Tibial nerve (tissue), 4 donors: ENCODE measurements at regions not wholly inside any gene's neighbourhood (a gene's known extent, or its start where the extent isn't known, plus 50 kb on each side); places are given as distances from the start of the nearest gene placed in this dataset.
A peak's percentile ranks its signal among the peaks of the same experiment; 100 is the strongest.

Source experiments
- DNase-seq, 2 donors: peaks; one replicate each; pipeline ENCODE4 v3.0.0-alpha.2; 2019; ENCODE audit warnings: low spot score in 2 of 2
- H3K27ac ChIP-seq, 4 donors: fragments of 200-600 bp; sonication (generic) in 3 of 4; one replicate each; pipeline ENCODE4 v1.5.1; 2017 to 2019; ENCODE audit warnings: mild to moderate bottlenecking in 1 of 4
- H3K27me3 ChIP-seq, 2 donors: fragments of 200-600 bp; sonication (generic) in 1 of 2; one replicate each; pipeline versions ENCODE4 v1.5.1 to v1.6.0; 2017 to 2019
- H3K36me3 ChIP-seq, 3 donors: fragments of 200-600 bp; sonication (generic); one replicate each; pipeline ENCODE4 v1.5.1; 2018 to 2019
- H3K4me1 ChIP-seq, 4 donors: fragments of 200-600 bp; sonication (generic) in 3 of 4; one replicate each; pipeline ENCODE4 v1.5.1; 2017 to 2019
- H3K4me3 ChIP-seq, 4 donors: fragments of 200-600 bp; sonication (generic) in 3 of 4; one replicate each; pipeline ENCODE4 v1.5.1; 2017 to 2019; ENCODE audit warnings: mild to moderate bottlenecking in 1 of 4, moderate library complexity in 1 of 4
- H3K9me3 ChIP-seq, 4 donors: fragments of 200-600 bp; sonication (generic) in 3 of 4; one replicate each; pipeline ENCODE4 v1.5.1; 2017 to 2019
- CTCF ChIP-seq, 5 experiments: fragments of 200-600 bp in 3 of 5; fragments of 450-650 bp in 2 of 5; sonication (generic) in 3 of 5; IDR thresholded peaks; one replicate each; pipeline ENCODE4 v1.5.1; 2016 to 2019; ENCODE audit warnings: antibody characterized with exemption in 5 of 5, mild to moderate bottlenecking in 3 of 5, moderate library complexity in 2 of 5
- EP300 ChIP-seq, 2 donors: sonication (generic); formaldehyde crosslinking; IDR thresholded peaks; one replicate each; pipeline ENCODE4 v1.6.1; 2017; ENCODE audit warnings: antibody characterized with exemption in 2 of 2, mild to moderate bottlenecking in 1 of 2
- POLR2A ChIP-seq, 2 donors: fragments of 450-650 bp; IDR thresholded peaks; one replicate each; pipeline ENCODE4 v1.6.1; 2017; ENCODE audit warnings: antibody characterized with exemption in 2 of 2, mild to moderate bottlenecking in 2 of 2, moderate library complexity in 2 of 2
- WGBS, 2 donors: methylation state at CpG; one replicate each; pipeline ENCODE4 v1.1.5; 2018; 5-methylcytosine and 5-hydroxymethylcytosine counted together

GRCh38 chr2:144224472-144224871, 295.4 kb downstream of the ZEB2 start:
- H3K9me3 ChIP-seq = no peaks in the 10 kb centered on the region
- TF ChIP-seq EP300 (IDR thresholded peaks at IDR 0.05) = no peak
- TF ChIP-seq POLR2A (IDR thresholded peaks at IDR 0.05) = no peak
- no peak for TF ChIP-seq CTCF (IDR thresholded peaks at IDR 0.05)
- no peak overlapping the region for H3K27ac ChIP-seq
- H3K36me3 ChIP-seq = peaks cover 0 to 9% (median 0%) of the 10 kb centered on the region in 3 donors
- DNase-seq = no peak
- no peak overlapping the region for H3K4me3 ChIP-seq
- H3K4me1 ChIP-seq = no peaks in the 10 kb centered on the region
- 97 to 98% methylated on average over 3 of the region's 3 CpGs for WGBS, 2 donors
- no peaks in the 10 kb centered on the region for H3K27me3 ChIP-seq

GRCh38 chr2:144219979-144220378, 299.9 kb downstream of the ZEB2 start:
- Histone ChIP-seq H3K9me3 (no peaks in the 10 kb centered on the region), H3K36me3 (peaks cover 0 to 9% (median 0%) of the 10 kb centered on the region in 3 donors), H3K4me1 (peaks cover 0 to 16% (median 3%) of the 10 kb centered on the region in 4 donors), H3K4me3 (no peak overlapping the region), H3K27ac (no peak overlapping the region), H3K27me3 (no peaks in the 10 kb centered on the region)
- DNase-seq = no peak
- TF ChIP-seq CTCF (IDR thresholded peaks at IDR 0.05) (no peak), POLR2A (IDR thresholded peaks at IDR 0.05) (no peak), EP300 (IDR thresholded peaks at IDR 0.05) (no peak)
- WGBS, 2 donors = 91 to 94% methylated on average over 1 of the region's 1 CpG

- no peaks in the 10 kb centered on the region for H3K27me3 ChIP-seq
- no peak for DNase-seq
- TF ChIP-seq CTCF (IDR thresholded peaks at IDR 0.05) (no peak), EP300 (IDR thresholded peaks at IDR 0.05) (no peak), POLR2A (IDR thresholded peaks at IDR 0.05) (no peak)
These were observed 301.9 kb downstream of the ZEB2 start for GRCh38 chr2:144217853-144218633.

GRCh38 chr2:144215701-144216675, 303.9 kb downstream of the ZEB2 start:
- H3K9me3 ChIP-seq = no peaks in the 10 kb centered on the region
- no peaks in the 10 kb centered on the region for H3K36me3 ChIP-seq
- H3K27me3 ChIP-seq = no peaks in the 10 kb centered on the region
- TF ChIP-seq CTCF (IDR thresholded peaks at IDR 0.05) (no peak), POLR2A (IDR thresholded peaks at IDR 0.05) (no peak)
- no peak for DNase-seq
- 62 to 68% methylated on average over 2 of the region's 2 CpGs for WGBS, 2 donors
- no peak overlapping the region for H3K4me3 ChIP-seq
- peak overlapping the region in 2 of 4 donors; percentile 5 to 53 for H3K27ac ChIP-seq
- H3K4me1 ChIP-seq = peaks cover 0 to 16% (median 3%) of the 10 kb centered on the region in 4 donors

More at GRCh38 chr2:144217853-144218633, 301.9 kb downstream of the ZEB2 start:
- no peak overlapping the region for H3K27ac ChIP-seq
- peaks cover 0 to 16% (median 3%) of the 10 kb centered on the region in 4 donors for H3K4me1 ChIP-seq
- H3K4me3 ChIP-seq = no peak overlapping the region
- no peaks in the 10 kb centered on the region for H3K9me3 ChIP-seq
- 92 to 94% methylated on average over 5 of the region's 5 CpGs for WGBS, 2 donors
- H3K36me3 ChIP-seq = peaks cover 0 to 9% (median 0%) of the 10 kb centered on the region in 3 donors
